Activated CD4-positive, alpha-beta T cell treated with anti-CD3 and anti-CD28 coated beads, Interleukin-2, amount 50 U/mL, for 1 hour (primary cell): ENCODE measurements at regions not wholly inside any gene's neighbourhood (a gene's known extent, or its start where the extent isn't known, plus 50 kb on each side); places are given as distances from the start of the nearest gene placed in this dataset.

Experiments used
- DNase-seq: peaks from one replicate; pipeline ENCODE4 v3.0.0-alpha.2; 2020

GRCh38 chr15:36370051-36370730 is 209.2 kb upstream of the CDIN1 start:
- no peak for DNase-seq

GRCh38 chr15:36370731-36371112 is 208.7 kb upstream of the CDIN1 start:
- no peak for DNase-seq

- no peak for DNase-seq
Observed at GRCh38 chr15:36371509-36371908, 207.9 kb upstream of the CDIN1 start.

GRCh38 chr15:36372968-36373367 is 206.5 kb upstream of the CDIN1 start:
- DNase-seq, result no peak

- DNase-seq, result no peak
Observed at GRCh38 chr15:36373550-36373949, 205.9 kb upstream of the CDIN1 start.

GRCh38 chr15:36389107-36389506 is 190.3 kb upstream of the CDIN1 start:
- DNase-seq, result no peak

- no peak for DNase-seq
Observed at GRCh38 chr15:36390491-36390890, 188.9 kb upstream of the CDIN1 start.

GRCh38 chr15:36392676-36393266 is 186.7 kb upstream of the CDIN1 start:
- no peak for DNase-seq

GRCh38 chr15:36398212-36398611 is 181.2 kb upstream of the CDIN1 start:
- no peak for DNase-seq

GRCh38 chr15:36399276-36399675 is 180.2 kb upstream of the CDIN1 start:
- DNase-seq, result no peak

- DNase-seq, result no peak
Observed at GRCh38 chr15:36400936-36401585, 178.4 kb upstream of the CDIN1 start.

- DNase-seq, result no peak
Observed at GRCh38 chr15:36401586-36401966, 177.8 kb upstream of the CDIN1 start.

GRCh38 chr15:36403351-36403750 is 176.1 kb upstream of the CDIN1 start:
- no peak for DNase-seq

GRCh38 chr15:36406366-36406765 is 173.1 kb upstream of the CDIN1 start:
- no peak for DNase-seq

GRCh38 chr15:36406911-36407310 is 172.5 kb upstream of the CDIN1 start:
- no peak for DNase-seq

GRCh38 chr15:36407647-36408046 is 171.8 kb upstream of the CDIN1 start:
- no peak for DNase-seq

- DNase-seq, result no peak
Observed at GRCh38 chr15:36409819-36410218, 169.6 kb upstream of the CDIN1 start.

- no peak for DNase-seq
Observed at GRCh38 chr15:36414670-36415069, 164.8 kb upstream of the CDIN1 start.

- no peak for DNase-seq
Observed at GRCh38 chr15:36415643-36416042, 163.8 kb upstream of the CDIN1 start.

- DNase-seq, result no peak
Observed at GRCh38 chr15:36422631-36423030, 156.8 kb upstream of the CDIN1 start.

GRCh38 chr15:36426691-36427090 is 152.7 kb upstream of the CDIN1 start:
- DNase-seq, result no peak

- no peak for DNase-seq
Observed at GRCh38 chr15:36428102-36428845, 151.2 kb upstream of the CDIN1 start.

GRCh38 chr15:36429707-36430106 is 149.7 kb upstream of the CDIN1 start:
- DNase-seq, result no peak

- no peak for DNase-seq
Observed at GRCh38 chr15:36430280-36430679, 149.1 kb upstream of the CDIN1 start.
